C4-2B (cell line): ENCODE measurements at regions not wholly inside any gene's neighbourhood (a gene's known extent, or its start where the extent isn't known, plus 50 kb on each side); places are given as distances from the start of the nearest gene placed in this dataset.

Source experiments
- ZFX ChIP-seq: fragments of 450-650 bp; IDR thresholded peaks from 2 replicates; pipeline ENCODE4 v1.6.1; 2017
- TF ChIP-seq, protein P1 (sequence below): fragments of 450-650 bp; conservative IDR thresholded peaks from 2 replicates; pipeline ENCODE4 v1.5.1; 2017; ENCODE audit warnings: mild to moderate bottlenecking

DNA sequence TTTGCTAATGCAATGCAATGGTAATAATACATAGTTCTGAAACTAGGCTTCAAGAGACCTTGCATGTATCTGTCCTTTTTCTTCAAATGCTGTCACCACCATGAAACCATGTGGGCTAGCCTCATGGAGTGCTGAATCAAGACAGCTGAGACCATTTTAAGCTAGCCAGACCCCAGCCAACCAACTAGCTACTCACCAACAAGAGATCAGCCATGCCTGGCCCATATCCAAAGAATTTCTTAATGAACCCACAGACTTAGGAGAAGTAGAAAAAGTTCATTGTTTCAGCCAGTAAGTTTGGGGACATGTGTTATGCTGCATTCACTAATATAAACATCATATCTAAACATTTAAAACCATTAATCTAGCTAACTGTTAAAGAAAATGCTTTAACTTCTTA lies 139.8 kb upstream of the EDIL3 start:
- TF ChIP-seq, protein P1, sequence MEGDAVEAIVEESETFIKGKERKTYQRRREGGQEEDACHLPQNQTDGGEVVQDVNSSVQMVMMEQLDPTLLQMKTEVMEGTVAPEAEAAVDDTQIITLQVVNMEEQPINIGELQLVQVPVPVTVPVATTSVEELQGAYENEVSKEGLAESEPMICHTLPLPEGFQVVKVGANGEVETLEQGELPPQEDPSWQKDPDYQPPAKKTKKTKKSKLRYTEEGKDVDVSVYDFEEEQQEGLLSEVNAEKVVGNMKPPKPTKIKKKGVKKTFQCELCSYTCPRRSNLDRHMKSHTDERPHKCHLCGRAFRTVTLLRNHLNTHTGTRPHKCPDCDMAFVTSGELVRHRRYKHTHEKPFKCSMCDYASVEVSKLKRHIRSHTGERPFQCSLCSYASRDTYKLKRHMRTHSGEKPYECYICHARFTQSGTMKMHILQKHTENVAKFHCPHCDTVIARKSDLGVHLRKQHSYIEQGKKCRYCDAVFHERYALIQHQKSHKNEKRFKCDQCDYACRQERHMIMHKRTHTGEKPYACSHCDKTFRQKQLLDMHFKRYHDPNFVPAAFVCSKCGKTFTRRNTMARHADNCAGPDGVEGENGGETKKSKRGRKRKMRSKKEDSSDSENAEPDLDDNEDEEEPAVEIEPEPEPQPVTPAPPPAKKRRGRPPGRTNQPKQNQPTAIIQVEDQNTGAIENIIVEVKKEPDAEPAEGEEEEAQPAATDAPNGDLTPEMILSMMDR, result no peak
- TF ChIP-seq ZFX, result no peak
